HG03558 (cell line): ENCODE measurements at regions not wholly inside any gene's neighbourhood (a gene's known extent, or its start where the extent isn't known, plus 50 kb on each side); places are given as distances from the start of the nearest gene placed in this dataset.

Experiments
- ATAC-seq: cut with Tn5 transposase; IDR thresholded peaks from one replicate; pipeline ENCODE4 v1.9.1; 2021; ENCODE audit warnings: moderate number of reproducible peaks; ENCODE audit not compliant: unreplicated experiment; ENCODE audit errors: extremely low read depth

GRCh38 chr14:53569446-53569845 is 387.2 kb downstream of the BMP4 start:
- ATAC-seq: no peak

DNA sequence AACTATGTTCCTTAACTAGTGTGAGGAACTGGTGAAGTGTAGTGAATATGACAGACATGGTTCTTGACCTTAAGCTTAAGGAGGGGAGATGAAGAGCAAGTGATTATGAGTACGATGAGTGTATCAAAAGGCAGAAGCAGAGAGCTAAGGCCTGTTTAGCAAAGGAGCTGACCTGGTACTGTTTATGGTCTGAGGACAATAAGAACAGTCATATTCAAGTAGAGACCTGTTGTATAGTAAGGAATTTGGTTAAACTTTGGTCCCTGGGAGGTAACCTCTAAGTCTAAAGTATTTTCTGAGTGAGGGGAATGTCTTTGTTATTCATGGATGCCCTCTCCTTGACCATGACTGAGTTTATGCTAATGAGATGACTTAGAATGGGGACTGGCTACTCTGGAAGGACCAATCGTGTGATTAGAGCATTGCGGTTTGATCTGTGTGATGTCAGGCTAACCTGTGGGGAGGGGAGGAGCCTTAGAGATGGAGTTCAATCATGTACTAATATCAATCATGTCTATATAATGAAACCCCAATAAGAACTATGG is 389.3 kb downstream of the BMP4 start:
- ATAC-seq: no peak

DNA sequence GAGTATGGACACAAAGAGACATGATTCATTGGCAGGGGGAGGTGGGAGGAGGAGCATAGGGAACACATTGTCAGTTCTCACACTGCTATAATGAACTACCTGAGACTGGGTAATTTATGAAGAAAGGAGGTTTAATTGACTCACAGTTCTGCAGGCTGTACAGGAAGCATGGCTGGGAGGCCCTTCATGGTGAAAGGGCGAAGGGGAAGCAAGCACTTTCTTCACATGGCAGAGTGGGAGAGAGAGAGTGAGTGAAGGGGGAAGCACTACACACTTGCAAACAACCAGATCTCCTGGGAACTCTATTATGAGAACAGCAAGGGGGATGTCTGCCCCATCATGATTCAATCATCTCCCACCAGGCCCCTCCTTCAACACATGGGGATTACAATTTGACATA is 391.8 kb downstream of the BMP4 start:
- ATAC-seq: no peak

- no peak for ATAC-seq
These were observed 393.0 kb downstream of the BMP4 start for GRCh38 chr14:53563628-53564027.

GRCh38 chr14:53553221-53553620 is 400.1 kb upstream of the DDHD1 start:
- ATAC-seq: no peak

- ATAC-seq: no peak
These were observed 398.7 kb upstream of the DDHD1 start for GRCh38 chr14:53551862-53552261.

- no peak for ATAC-seq
These were observed 397.7 kb upstream of the DDHD1 start for GRCh38 chr14:53550776-53551175.

GRCh38 chr14:53549956-53550355 is 396.8 kb upstream of the DDHD1 start:
- no peak for ATAC-seq

- no peak for ATAC-seq
These were observed 394.5 kb upstream of the DDHD1 start for GRCh38 chr14:53547593-53547992.

DNA sequence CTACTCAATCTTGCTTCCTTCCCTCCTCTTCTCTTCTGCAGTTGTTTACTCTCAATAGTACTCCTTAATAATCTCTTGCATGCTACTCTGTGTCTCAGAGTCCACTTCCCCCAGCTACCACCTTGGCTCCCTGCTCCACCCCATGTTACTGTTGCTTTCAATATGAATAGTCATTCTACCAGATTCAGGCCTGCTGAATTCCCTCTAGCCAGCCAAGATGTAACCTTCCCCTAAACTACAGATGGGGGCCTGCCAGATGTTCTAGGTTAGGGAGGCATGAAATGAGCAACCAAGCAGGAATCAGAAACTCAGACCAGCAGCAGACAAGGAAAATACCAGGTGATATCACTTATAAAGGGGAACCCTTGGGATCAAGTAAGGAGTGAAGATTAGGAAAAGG is 392.1 kb upstream of the DDHD1 start:
- no peak for ATAC-seq

- no peak for ATAC-seq
These were observed 389.6 kb upstream of the DDHD1 start for GRCh38 chr14:53542732-53543131.

- ATAC-seq: no peak
These were observed 388.3 kb upstream of the DDHD1 start for GRCh38 chr14:53541411-53541810.

DNA sequence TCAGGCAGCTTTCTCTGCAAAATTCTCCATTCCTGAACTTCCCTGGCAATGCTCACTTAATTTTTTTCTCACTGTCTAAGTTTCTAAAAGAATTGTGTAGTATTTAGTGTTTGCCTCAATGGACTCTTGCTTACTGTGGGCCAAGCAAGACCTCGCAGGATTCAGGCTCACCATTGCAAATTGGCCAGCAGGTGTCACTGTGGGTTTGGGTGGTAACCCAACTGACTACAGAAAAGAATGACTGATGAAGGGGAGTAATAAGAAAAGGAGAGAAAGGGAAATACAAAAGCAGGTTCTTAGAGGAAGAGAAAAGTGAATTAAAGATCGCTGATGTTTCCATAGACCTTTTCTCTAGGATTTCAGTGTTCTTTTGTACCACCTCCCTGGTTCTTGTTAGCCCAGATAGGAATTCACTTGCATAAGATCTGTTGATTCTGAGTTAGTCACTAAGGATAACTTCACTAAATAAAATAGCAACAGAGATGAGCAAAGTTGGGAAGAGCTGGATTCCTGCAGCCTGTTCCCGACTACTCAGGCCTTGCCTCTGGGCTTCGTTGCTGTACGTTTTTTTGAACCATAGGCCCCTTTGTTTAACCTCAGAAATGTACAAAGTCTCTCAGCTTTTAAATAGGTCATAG is 386.5 kb upstream of the DDHD1 start:
- ATAC-seq: peak; percentile 58

DNA sequence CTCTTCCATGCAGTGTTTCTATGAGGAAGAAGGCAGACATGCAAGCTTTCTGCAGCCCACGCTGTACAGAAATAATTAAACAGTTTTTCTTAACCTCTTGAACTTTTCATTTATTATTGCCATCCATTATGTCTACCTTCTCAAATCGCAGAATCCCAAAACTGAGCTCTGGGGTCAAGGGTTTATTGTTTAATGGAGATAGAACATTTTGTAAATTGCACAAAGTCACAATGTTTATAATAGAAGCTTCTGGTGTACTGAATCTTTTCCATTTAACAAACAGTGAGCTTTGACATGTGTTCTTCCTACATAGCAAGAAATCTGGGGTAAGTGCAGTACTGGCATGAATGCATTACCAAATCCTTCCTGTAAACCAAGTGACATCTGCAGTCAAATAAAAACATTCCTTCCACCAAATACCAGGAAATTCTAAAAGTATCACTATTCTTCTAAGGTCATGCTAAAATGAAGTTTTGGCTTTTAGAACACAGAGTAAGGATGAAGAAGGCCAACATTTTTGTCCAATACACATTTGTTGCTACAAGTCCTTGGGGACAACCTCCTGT is 385.3 kb upstream of the DDHD1 start:
- no peak for ATAC-seq

DNA sequence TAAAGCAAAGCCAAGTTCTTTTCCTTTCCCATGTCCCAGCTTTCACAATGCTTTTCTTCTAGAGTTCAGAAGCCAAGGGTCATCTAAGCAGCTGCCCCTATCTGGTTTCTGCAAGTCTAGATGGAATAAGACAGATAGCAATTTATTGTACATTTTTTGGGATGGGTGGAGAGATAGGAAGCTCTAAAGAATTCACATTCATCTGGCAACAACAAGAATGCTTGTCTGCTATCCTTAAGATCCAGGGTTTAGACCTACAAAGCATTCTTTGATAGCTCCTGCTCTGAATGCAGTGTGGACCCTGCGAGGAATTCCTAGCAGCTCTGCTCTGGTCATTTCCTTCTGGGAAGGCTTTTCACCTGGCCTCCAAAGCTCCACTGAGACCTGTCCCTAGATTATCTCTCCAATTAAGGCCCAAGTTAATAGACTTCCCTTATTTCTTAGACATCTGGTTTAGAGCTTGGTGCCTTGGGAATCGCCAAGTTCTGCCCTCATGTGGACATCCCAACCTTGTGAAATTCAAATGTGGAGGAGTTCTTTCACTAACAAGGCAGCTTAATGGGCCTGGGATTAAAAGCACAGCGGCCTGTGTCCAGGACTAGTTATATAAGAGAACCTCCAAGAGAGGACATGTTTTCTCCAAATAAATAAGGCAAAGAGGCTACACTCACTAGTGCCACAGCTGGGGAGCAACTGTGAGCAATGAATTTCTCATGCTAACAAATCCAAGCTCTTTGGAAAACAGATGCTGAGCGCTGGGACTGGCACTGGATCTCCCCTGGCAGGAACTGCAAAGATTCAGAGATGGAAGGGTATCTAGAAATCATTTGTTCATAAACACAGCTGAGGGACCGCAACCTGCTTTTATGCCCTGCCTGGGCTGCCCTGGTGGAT is 384.5 kb upstream of the DDHD1 start:
- no peak for ATAC-seq

DNA sequence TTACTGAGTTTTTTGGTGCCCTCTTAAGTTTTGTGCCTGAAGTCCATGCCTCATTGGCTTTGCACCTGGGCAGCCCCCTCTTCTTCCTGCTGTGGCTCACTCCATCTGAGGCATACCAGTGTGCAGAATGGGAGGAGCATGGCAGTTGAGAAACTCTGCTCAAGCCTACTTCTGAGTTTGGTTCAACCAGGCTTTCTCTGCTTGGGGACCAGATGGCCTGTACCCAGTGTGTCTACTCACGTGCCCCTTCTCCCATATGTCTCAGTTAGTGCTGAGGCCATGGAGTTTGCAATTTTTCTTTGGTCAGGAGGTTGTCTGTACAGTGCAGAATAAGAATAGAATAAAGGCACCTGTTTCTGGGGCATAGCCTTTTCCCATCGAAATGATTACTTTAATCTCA is 383.3 kb upstream of the DDHD1 start:
- no peak for ATAC-seq

DNA sequence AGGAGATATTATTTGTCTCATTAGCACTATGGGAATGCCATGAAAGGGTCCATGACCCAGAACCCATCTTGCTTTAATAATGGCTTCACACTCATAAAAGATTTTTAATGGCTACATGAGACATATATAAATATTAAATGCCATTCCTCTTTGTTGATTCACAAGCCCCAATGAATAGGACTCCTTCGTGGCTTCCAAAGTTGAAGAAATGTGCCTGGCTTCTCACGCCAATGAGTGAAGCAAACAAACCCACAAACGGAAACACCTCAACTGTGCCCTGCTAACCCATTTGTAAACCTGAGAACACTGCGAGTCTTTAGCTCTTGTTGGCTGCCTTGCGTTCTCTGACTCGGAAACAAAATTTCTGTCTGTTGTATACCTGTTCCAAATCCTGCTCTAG is 381.7 kb upstream of the DDHD1 start:
- ATAC-seq: no peak

- ATAC-seq: no peak
These were observed 380.4 kb upstream of the DDHD1 start for GRCh38 chr14:53533384-53533970.

GRCh38 chr14:53532853-53533252 is 379.7 kb upstream of the DDHD1 start:
- no peak for ATAC-seq

DNA sequence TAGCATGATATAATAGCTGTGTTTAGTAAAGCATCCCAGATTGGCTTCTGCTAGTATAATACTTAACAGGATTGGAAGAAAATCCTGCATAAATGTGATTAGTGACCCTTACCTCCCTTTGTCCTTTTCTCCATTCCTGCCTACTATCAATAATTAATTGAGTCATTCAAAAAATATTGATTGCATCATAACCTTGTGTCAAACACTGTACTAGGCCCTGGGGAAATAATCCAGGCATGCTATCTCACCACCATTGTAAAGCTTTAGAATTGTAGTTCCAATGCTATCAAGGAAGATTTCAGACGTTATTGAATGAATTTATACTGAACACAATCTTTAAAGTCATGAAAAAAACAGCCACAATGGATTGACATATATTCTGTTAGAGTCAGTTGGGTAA is 378.6 kb upstream of the DDHD1 start:
- ATAC-seq: no peak

DNA sequence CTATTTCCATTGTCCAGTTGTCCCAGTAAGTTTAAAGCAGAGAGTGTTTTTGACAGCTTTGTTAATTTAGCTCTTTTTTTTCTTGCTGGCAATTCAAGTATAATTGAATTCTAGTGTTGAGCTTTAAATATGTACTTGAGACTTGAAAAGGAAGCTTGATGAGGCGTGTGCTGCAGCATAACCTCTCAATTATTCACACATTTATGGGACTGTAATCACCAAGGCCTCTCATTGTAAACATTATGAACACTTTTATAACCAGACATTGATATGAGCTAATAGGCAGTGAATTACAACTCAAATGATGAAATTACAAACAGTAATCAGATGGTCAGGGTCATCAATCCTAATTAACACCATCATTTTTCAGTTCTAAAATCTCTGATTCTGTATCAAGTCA is 378.0 kb upstream of the DDHD1 start:
- ATAC-seq: no peak
